ENCODE measurements at regions not wholly inside any gene's neighbourhood (a gene's known extent, or its start where the extent isn't known, plus 50 kb on each side); places are given as distances from the start of the nearest gene placed in this dataset.
"Not testable (repeated sequence)": the region's sequence is repeated elsewhere in the genome, so short reads cannot be mapped to it uniquely, and the experiment has no call there.

DNA sequence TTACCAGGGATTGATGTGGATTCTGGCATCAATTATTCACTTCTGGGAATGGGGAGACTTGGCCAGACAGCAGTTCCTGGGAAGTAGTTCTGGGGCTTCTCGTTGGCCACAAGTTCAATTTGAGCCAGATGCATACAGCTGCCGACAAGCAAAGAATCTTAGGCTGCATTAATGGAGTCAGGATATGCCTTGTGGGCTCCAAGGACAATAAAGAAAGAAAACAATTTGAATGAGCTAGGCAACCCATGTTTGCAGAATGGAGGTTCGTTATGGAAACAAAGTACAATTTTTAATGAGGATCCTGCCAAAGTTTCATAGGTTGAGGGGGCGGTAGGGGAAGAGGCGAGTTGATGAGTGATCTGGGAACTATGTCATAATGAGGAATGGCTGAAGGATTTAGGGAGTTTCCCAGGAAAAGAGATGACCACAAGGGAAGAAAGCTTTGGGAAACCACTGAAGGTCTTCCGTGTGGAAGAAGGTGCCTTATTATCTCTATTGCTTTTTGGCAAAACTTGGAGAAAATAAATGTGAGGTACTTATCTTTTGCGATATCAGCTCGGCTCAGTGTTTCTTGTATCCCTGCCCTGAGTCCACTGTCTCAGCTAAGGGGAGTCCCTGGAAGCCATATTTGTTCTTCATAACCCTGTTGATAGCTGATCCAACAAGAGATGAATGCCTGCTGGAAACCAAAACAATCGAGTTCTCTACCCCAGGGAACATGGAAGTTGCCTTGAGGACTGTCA lies 181.0 kb upstream of the ZNF217 start:
- no peak overlapping the region for H3K4me3 ChIP-seq (ENCODE audit: low read length in 3 of 3)
- intact Hi-C loops (cut with DNase I) = no loop called here
- DNase-seq (peak in 2 of 5 donors; percentile 20 to 73), FAIRE-seq (no peak)
- H3K36me3 ChIP-seq (ENCODE audit: control insufficient read depth in 2 of 3, insufficient read depth in 3 of 3, low read length in 3 of 3) = no peaks in the 10 kb centered on the region
- no peaks in the 10 kb centered on the region for H3K4me1 ChIP-seq (ENCODE audit: control insufficient read depth in 2 of 3, insufficient read depth in 2 of 3, low read depth in 1 of 3, low read length in 3 of 3)
- H3K9ac ChIP-seq (ENCODE audit: low read length in 3 of 3) = no peak overlapping the region
- no peak overlapping the region for H3K27ac ChIP-seq (ENCODE audit: low read depth in 2 of 2, low read length in 2 of 2)
- H3K27me3 ChIP-seq (ENCODE audit: control insufficient read depth, insufficient read depth, low read length) = no peaks in the 10 kb centered on the region
- H3K9me3 ChIP-seq (ENCODE audit: control insufficient read depth in 2 of 3, insufficient read depth in 1 of 3, low read length in 3 of 3) = no peaks in the 10 kb centered on the region
- TF ChIP-seq, protein P1, sequence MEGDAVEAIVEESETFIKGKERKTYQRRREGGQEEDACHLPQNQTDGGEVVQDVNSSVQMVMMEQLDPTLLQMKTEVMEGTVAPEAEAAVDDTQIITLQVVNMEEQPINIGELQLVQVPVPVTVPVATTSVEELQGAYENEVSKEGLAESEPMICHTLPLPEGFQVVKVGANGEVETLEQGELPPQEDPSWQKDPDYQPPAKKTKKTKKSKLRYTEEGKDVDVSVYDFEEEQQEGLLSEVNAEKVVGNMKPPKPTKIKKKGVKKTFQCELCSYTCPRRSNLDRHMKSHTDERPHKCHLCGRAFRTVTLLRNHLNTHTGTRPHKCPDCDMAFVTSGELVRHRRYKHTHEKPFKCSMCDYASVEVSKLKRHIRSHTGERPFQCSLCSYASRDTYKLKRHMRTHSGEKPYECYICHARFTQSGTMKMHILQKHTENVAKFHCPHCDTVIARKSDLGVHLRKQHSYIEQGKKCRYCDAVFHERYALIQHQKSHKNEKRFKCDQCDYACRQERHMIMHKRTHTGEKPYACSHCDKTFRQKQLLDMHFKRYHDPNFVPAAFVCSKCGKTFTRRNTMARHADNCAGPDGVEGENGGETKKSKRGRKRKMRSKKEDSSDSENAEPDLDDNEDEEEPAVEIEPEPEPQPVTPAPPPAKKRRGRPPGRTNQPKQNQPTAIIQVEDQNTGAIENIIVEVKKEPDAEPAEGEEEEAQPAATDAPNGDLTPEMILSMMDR (IDR thresholded peaks at IDR 0.05; ENCODE audit: borderline replicate concordance, extremely low read depth, insufficient read depth) = no peak

DNA sequence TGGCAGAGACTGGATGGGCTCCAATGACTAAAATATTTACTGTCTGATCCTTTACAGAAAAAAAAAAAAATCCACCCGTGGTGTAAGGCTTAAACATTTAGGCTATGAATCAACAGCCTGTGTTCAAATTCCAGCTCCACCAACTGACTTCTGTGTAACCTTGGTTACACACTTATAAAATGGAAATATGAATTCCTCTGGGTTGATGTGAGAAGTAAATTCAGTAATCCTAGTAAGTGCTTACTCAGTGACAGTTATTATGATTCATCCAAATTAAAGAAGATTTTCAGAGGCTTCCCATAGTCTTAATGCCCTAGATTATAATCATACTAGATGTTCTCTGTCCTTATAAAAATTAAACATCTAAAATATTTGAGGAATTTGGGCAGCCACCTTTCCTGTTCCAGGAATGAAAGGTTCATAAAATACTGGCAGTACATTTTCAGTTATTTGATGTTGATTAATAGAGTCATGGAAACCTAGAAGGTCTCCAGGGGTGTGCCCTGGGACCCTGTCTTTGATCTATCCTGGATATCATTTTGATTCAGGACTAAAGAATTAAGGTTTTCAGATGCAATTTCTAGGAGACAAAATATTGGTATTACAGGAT lies 180.3 kb upstream of the ZNF217 start:
- intact Hi-C loops (cut with DNase I) = no loop called here
- Histone ChIP-seq H3K9me3 (ENCODE audit: control insufficient read depth in 2 of 3, insufficient read depth in 1 of 3, low read length in 3 of 3) (no peaks in the 10 kb centered on the region), H3K36me3 (ENCODE audit: control insufficient read depth in 2 of 3, insufficient read depth in 3 of 3, low read length in 3 of 3) (no peaks in the 10 kb centered on the region), H3K4me3 (ENCODE audit: low read length in 3 of 3) (no peak overlapping the region), H3K27me3 (ENCODE audit: control insufficient read depth, insufficient read depth, low read length) (no peaks in the 10 kb centered on the region), H3K9ac (ENCODE audit: low read length in 3 of 3) (no peak overlapping the region), H3K27ac (ENCODE audit: low read depth in 2 of 2, low read length in 2 of 2) (no peak overlapping the region), H3K4me1 (ENCODE audit: control insufficient read depth in 2 of 3, insufficient read depth in 2 of 3, low read depth in 1 of 3, low read length in 3 of 3) (no peaks in the 10 kb centered on the region)
- DNase-seq = peak in 2 of 5 donors; percentile 15 to 35
- FAIRE-seq = no peak
- TF ChIP-seq, protein P1 (IDR thresholded peaks at IDR 0.05; ENCODE audit: borderline replicate concordance, extremely low read depth, insufficient read depth) = no peak

DNA sequence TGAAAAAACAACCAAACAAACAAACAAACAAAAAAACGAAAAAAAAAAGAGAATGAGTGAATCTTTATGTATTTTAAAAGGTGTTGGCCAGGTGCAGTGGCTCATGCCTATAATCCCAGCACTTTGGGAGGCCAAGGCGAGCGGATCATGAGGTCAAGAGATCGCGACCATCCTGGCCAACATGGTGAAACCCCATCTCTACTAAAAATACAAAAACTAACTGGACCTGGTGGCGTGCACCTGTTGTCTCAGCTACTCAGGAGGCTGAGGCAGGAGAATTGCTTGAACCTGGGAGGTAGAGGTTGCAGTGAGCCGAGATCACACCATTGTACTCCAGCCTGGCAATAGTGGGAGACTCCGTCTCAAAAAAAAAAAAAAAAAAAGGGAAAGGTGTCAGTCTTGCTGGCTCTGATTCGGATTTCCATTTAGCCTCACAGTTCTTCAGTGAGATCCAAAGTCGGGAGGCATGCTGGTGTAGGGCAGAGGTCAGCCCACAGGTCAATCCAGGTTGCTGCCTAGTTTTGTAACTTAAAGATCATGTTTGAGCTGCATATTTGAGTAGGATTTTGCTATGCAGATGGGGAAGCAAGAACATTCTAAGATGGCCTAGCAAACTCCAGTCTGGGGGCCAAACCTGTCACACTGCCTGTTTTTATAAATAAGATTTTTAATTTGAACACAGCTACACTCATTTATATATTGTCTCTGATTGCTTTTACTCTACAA lies 179.6 kb upstream of the ZNF217 start:
- H3K4me1 ChIP-seq (ENCODE audit: control insufficient read depth in 2 of 3, insufficient read depth in 2 of 3, low read depth in 1 of 3, low read length in 3 of 3); DNase-seq; H3K9me3 ChIP-seq (ENCODE audit: control insufficient read depth in 2 of 3, insufficient read depth in 1 of 3, low read length in 3 of 3); H3K9ac ChIP-seq (ENCODE audit: low read length in 3 of 3); H3K36me3 ChIP-seq (ENCODE audit: control insufficient read depth in 2 of 3, insufficient read depth in 3 of 3, low read length in 3 of 3); H3K4me3 ChIP-seq (ENCODE audit: low read length in 3 of 3); H3K27ac ChIP-seq (ENCODE audit: low read depth in 2 of 2, low read length in 2 of 2); FAIRE-seq; H3K27me3 ChIP-seq (ENCODE audit: control insufficient read depth, insufficient read depth, low read length); intact Hi-C loops (cut with DNase I): not testable (repeated sequence)

- Histone ChIP-seq H3K27me3 (ENCODE audit: control insufficient read depth, insufficient read depth, low read length) (no peaks in the 10 kb centered on the region), H3K36me3 (ENCODE audit: control insufficient read depth in 2 of 3, insufficient read depth in 3 of 3, low read length in 3 of 3) (no peaks in the 10 kb centered on the region), H3K27ac (ENCODE audit: low read depth in 2 of 2, low read length in 2 of 2) (no peak overlapping the region), H3K4me3 (ENCODE audit: low read length in 3 of 3) (no peak overlapping the region), H3K9me3 (ENCODE audit: control insufficient read depth in 2 of 3, insufficient read depth in 1 of 3, low read length in 3 of 3) (no peaks in the 10 kb centered on the region), H3K9ac (ENCODE audit: low read length in 3 of 3) (no peak overlapping the region), H3K4me1 (ENCODE audit: control insufficient read depth in 2 of 3, insufficient read depth in 2 of 3, low read depth in 1 of 3, low read length in 3 of 3) (peaks cover 0 to 3% (median 0%) of the 10 kb centered on the region in 3 donors)
- DNase-seq (no peak), FAIRE-seq (no peak)
- TF ChIP-seq, protein P1 (IDR thresholded peaks at IDR 0.05; ENCODE audit: borderline replicate concordance, extremely low read depth, insufficient read depth) = no peak
- intact Hi-C loops (cut with DNase I) = no loop called here
Observed at GRCh38 chr20:53769041-53769440, 175.4 kb upstream of the ZNF217 start.

Measured in kidney (tissue), 13 donors.